IMR-90 (cell line): ENCODE measurements at regions not wholly inside any gene's neighbourhood (a gene's known extent, or its start where the extent isn't known, plus 50 kb on each side); places are given as distances from the start of the nearest gene placed in this dataset.

Experiments used
- ATAC-seq: fragments of 200-7000 bp; cut with Tn5 transposase; 2 replicates; pipeline ENCODE4 v1.9.1; 2020; ENCODE audit warnings: low read depth, mild to moderate bottlenecking, moderate library complexity
- BruUV-seq: library from RNA; stranded (reverse); fragments of 400-500 nt; replicated peaks from 2 replicates; lab custom pipeline; 2021; lab: Mats Ljungman, UMichigan
- CTCF ChIA-PET: fragments of 300-600 bp; formaldehyde crosslinking; extraction: SDS; loops from one replicate; lab custom pipeline; 2021; ENCODE audit warnings: antibody characterized with exemption; lab: Yijun Ruan, JAX
- POLR2A ChIA-PET: fragments of 300-600 bp; sonication (Branson Sonifier 250); formaldehyde crosslinking; loops from one replicate; lab custom pipeline; 2022; ENCODE audit warnings: antibody characterized with exemption; ENCODE audit not compliant: unreplicated experiment; lab: Charles Lee
- DNase-seq: peaks from one replicate; pipeline ENCODE4 v3.0.0; 2013
- H2AFZ ChIP-seq: replicated peaks from 2 replicates; pipeline ENCODE3; 2013; ENCODE audit warnings: low read length, mild to moderate bottlenecking; ENCODE audit not compliant: poor library complexity
- H2AK5ac ChIP-seq: 2 replicates; pipeline ENCODE4 v1.6.1; 2013; ENCODE audit warnings: low read depth, low read length, inconsistent platforms
- H2AK9ac ChIP-seq: replicated peaks from 2 replicates; pipeline ENCODE3; 2013; ENCODE audit warnings: mild to moderate bottlenecking, low read depth, low read length, moderate library complexity; ENCODE audit not compliant: poor library complexity
- H2BK120ac ChIP-seq: 2 replicates; pipeline ENCODE4 v1.6.1; 2013; ENCODE audit warnings: low read depth, low read length, inconsistent platforms
- H2BK15ac ChIP-seq: 3 replicates; pipeline ENCODE4 v1.6.1; 2013; ENCODE audit warnings: low read depth, low read length, inconsistent platforms
- H2BK20ac ChIP-seq: 2 replicates; pipeline ENCODE4 v1.6.1; 2013; ENCODE audit warnings: low read depth, mild to moderate bottlenecking, inconsistent platforms, low read length, moderate library complexity
- H2BK5ac ChIP-seq: 2 replicates; pipeline ENCODE4 v1.6.1; 2013; ENCODE audit warnings: mild to moderate bottlenecking, low read depth, low read length, inconsistent platforms; ENCODE audit not compliant: poor library complexity, severe bottlenecking
- H3K14ac ChIP-seq: replicated peaks from 2 replicates; pipeline ENCODE4 v1.6.1; 2013; ENCODE audit warnings: low read depth, low read length, inconsistent platforms
- H3K18ac ChIP-seq: 2 replicates; pipeline ENCODE4 v1.6.1; 2013; ENCODE audit warnings: low read depth, low read length, control low read depth
- H3K23ac ChIP-seq: 2 replicates; pipeline ENCODE4 v1.6.1; 2013; ENCODE audit warnings: low read depth, low read length, inconsistent platforms
- H3K27ac ChIP-seq: 2 replicates; pipeline ENCODE4 v1.5.1; 2013; ENCODE audit warnings: mild to moderate bottlenecking, control low read depth, low read length; ENCODE audit not compliant: insufficient read depth
- H3K27me3 ChIP-seq: 2 replicates; pipeline ENCODE4 v1.6.1; 2013; ENCODE audit warnings: low read length; ENCODE audit not compliant: control insufficient read depth, insufficient read depth
- H3K36me3 ChIP-seq: 2 replicates; pipeline ENCODE4 v1.6.1; 2013; ENCODE audit warnings: low read length, mixed read lengths; ENCODE audit not compliant: control insufficient read depth, insufficient read depth
- H3K4ac ChIP-seq: 2 replicates; pipeline ENCODE4 v1.6.1; 2013; ENCODE audit warnings: low read depth, low read length, inconsistent platforms
- H3K4me1 ChIP-seq: 2 replicates; pipeline ENCODE4 v1.6.1; 2013; ENCODE audit warnings: low read length, mixed read lengths; ENCODE audit not compliant: control insufficient read depth, insufficient read depth
- H3K4me2 ChIP-seq: 2 replicates; pipeline ENCODE4 v1.6.1; 2013; ENCODE audit warnings: low read depth, mild to moderate bottlenecking, control low read depth, low read length, moderate library complexity
- H3K4me3 ChIP-seq: 2 replicates; pipeline ENCODE4 v1.5.1; 2013; ENCODE audit warnings: low read depth, mild to moderate bottlenecking, control low read depth, low read length, moderate library complexity; ENCODE audit not compliant: insufficient read depth
- H3K56ac ChIP-seq: 2 replicates; pipeline ENCODE4 v1.6.1; 2013; ENCODE audit warnings: low read length, inconsistent platforms; ENCODE audit not compliant: insufficient read depth; ENCODE audit errors: extremely low read depth
- H3K79me1 ChIP-seq, 2 experiments: 2 replicates each; pipeline ENCODE4 v1.6.1; 2013; ENCODE audit warnings: low read length in 2 of 2, inconsistent platforms in 1 of 2, low read depth in 1 of 2
- H3K9ac ChIP-seq: 2 replicates; pipeline ENCODE4 v1.6.1; 2013; ENCODE audit warnings: low read depth, low read length, control low read depth
- H3K9me1 ChIP-seq: 2 replicates; pipeline ENCODE4 v1.6.1; 2013; ENCODE audit warnings: low read length, inconsistent platforms; ENCODE audit not compliant: insufficient read depth
- H3K9me3 ChIP-seq: 2 replicates; pipeline ENCODE4 v1.6.1; 2013; ENCODE audit warnings: low read length; ENCODE audit not compliant: control insufficient read depth, insufficient read depth
- H4K20me1 ChIP-seq: 2 replicates; pipeline ENCODE4 v1.6.1; 2013; ENCODE audit warnings: low read length, inconsistent platforms; ENCODE audit not compliant: insufficient read depth
- H4K5ac ChIP-seq: 2 replicates; pipeline ENCODE4 v1.6.1; 2013; ENCODE audit warnings: mild to moderate bottlenecking, low read depth, low read length, control low read depth
- H4K8ac ChIP-seq, 2 experiments: 2 replicates each; pipeline ENCODE4 v1.6.1; 2013; ENCODE audit warnings: low read depth in 2 of 2, low read length in 2 of 2, control low read depth in 1 of 2, inconsistent platforms in 1 of 2
- H4K91ac ChIP-seq: 2 replicates; pipeline ENCODE4 v1.6.1; 2013; ENCODE audit warnings: low read depth, low read length, inconsistent platforms; ENCODE audit not compliant: insufficient read depth
- BHLHE40 ChIP-seq: fragments of 150-350 bp; IDR thresholded peaks from 2 replicates; pipeline ENCODE4 v1.6.1; 2016; ENCODE audit warnings: mild to moderate bottlenecking, low read depth, low read length
- CEBPB ChIP-seq: IDR thresholded peaks from 2 replicates; pipeline ENCODE4 v1.6.1; 2012; ENCODE audit warnings: low read depth, low read length, improper control_type of control experiment
- CHD1 ChIP-seq: IDR thresholded peaks from 2 replicates; pipeline ENCODE4 v1.6.1; 2012; ENCODE audit warnings: low read depth, low read length, improper control_type of control experiment
- FOS ChIP-seq: fragments of 150-350 bp; IDR thresholded peaks from 2 replicates; pipeline ENCODE4 v1.6.1; 2016; ENCODE audit warnings: low read depth, low read length
- MAFK ChIP-seq: IDR thresholded peaks from 2 replicates; pipeline ENCODE4 v1.6.1; 2012; ENCODE audit warnings: low read depth, low read length, improper control_type of control experiment
- NFE2L2 ChIP-seq: fragments of 150-350 bp; IDR thresholded peaks from 2 replicates; pipeline ENCODE4 v1.6.1; 2016; ENCODE audit warnings: low read depth, mild to moderate bottlenecking, low read length
- POLR2A ChIP-seq: IDR thresholded peaks from 2 replicates; pipeline ENCODE4 v1.6.1; 2012; ENCODE audit warnings: mild to moderate bottlenecking, low read depth, low read length
- RAD21 ChIP-seq: IDR thresholded peaks from 2 replicates; pipeline ENCODE4 v1.6.1; 2012; ENCODE audit warnings: low read length, improper control_type of control experiment
- RFX5 ChIP-seq: IDR thresholded peaks from 2 replicates; pipeline ENCODE4 v1.8.0; 2012; ENCODE audit warnings: low read depth, mild to moderate bottlenecking, low read length, moderate library complexity
- SMC3 ChIP-seq: fragments of 150-350 bp; IDR thresholded peaks from 2 replicates; pipeline ENCODE4 v1.6.1; 2016; ENCODE audit warnings: low read depth, mild to moderate bottlenecking, antibody characterized with exemption, low read length, moderate library complexity
- WGBS, 2 experiments: methylation state at CpG; one replicate each; pipeline versions ENCODE4 v1.1.5 to v1.1.7; 2013; ENCODE audit warnings: missing lambda C conversion rate in 2 of 2; ENCODE audit not compliant: insufficient read length in 1 of 2; ENCODE audit errors: extremely low coverage in 2 of 2; 5-methylcytosine and 5-hydroxymethylcytosine counted together
- dilution Hi-C: fragments of 300-500 bp; cut with HindIII; formaldehyde crosslinking; loops from one replicate; pipeline ENCODE4 v1.14.3; 2018; ENCODE audit warnings: low sequenced_read_pairs; ENCODE audit not compliant: unreplicated experiment
- in situ Hi-C: fragments of 300-500 bp; cut with MboI; formaldehyde crosslinking; loops from 3 replicates; pipeline ENCODE4 v1.14.3; 2019; ENCODE audit warnings: low sequenced_read_pairs, inconsistent platforms, mixed read lengths
- intact Hi-C: fragments of 100-400 bp; cut with micrococcal nuclease; formaldehyde crosslinking; loops from 2 replicates; pipeline ENCODE4 v1.10.0; 2022
- TF ChIP-seq, protein P1 (sequence below): fragments of 150-350 bp; IDR thresholded peaks from 2 replicates; pipeline ENCODE4 v1.6.1; 2016; ENCODE audit warnings: low read depth, mild to moderate bottlenecking, low read length, moderate library complexity, borderline replicate concordance
- TF ChIP-seq, protein P2 (sequence below): conservative IDR thresholded peaks from 2 replicates; pipeline ENCODE4 v1.5.1; 2012; ENCODE audit warnings: mild to moderate bottlenecking, low read depth, low read length, improper control_type of control experiment

DNA sequence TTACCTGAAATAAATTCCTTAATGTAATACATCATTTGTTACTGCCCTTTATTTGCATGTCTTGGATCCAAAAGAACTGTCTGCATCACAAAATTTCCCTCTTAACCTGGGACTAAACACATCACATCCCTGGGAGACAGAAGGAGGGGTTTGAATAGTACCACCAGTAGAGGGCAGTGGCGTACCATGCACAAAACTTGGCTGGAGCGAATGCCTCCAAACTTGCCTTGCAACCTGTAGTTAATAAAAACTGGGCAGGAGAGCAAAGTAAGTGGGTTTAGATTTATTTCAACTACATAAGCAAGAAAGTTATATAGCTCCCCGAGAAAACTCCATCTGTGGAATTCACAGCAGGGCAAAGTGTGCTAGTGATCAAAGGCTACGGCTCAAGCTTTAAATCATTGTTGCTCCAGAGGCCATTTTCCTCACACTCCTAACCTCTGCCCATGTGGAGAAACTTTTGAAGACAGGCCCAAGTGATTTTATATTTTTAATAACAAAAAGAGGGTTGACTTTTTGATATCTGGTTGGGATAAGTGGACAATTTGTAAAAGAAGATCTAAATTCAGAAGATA lies 1176.7 kb upstream of the SEL1L start:
- TF ChIP-seq SMC3 = peak; percentile 38
- TF ChIP-seq NFE2L2 = no peak
- no peak for TF ChIP-seq CEBPB
- TF ChIP-seq, protein P1, sequence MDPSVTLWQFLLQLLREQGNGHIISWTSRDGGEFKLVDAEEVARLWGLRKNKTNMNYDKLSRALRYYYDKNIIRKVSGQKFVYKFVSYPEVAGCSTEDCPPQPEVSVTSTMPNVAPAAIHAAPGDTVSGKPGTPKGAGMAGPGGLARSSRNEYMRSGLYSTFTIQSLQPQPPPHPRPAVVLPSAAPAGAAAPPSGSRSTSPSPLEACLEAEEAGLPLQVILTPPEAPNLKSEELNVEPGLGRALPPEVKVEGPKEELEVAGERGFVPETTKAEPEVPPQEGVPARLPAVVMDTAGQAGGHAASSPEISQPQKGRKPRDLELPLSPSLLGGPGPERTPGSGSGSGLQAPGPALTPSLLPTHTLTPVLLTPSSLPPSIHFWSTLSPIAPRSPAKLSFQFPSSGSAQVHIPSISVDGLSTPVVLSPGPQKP = no peak
- no peak for TF ChIP-seq BHLHE40
- TF ChIP-seq, protein P2, sequence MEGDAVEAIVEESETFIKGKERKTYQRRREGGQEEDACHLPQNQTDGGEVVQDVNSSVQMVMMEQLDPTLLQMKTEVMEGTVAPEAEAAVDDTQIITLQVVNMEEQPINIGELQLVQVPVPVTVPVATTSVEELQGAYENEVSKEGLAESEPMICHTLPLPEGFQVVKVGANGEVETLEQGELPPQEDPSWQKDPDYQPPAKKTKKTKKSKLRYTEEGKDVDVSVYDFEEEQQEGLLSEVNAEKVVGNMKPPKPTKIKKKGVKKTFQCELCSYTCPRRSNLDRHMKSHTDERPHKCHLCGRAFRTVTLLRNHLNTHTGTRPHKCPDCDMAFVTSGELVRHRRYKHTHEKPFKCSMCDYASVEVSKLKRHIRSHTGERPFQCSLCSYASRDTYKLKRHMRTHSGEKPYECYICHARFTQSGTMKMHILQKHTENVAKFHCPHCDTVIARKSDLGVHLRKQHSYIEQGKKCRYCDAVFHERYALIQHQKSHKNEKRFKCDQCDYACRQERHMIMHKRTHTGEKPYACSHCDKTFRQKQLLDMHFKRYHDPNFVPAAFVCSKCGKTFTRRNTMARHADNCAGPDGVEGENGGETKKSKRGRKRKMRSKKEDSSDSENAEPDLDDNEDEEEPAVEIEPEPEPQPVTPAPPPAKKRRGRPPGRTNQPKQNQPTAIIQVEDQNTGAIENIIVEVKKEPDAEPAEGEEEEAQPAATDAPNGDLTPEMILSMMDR = peak; percentile 66
- no peak for TF ChIP-seq CHD1
- no peak for TF ChIP-seq POLR2A
- TF ChIP-seq RAD21 = peak; percentile 72
- TF ChIP-seq RFX5 = no peak
- no peak for TF ChIP-seq MAFK
- TF ChIP-seq FOS = no peak
- Histone ChIP-seq H3K9me1 (no peaks in the 10 kb centered on the region), H2AK5ac (no peak overlapping the region), H3K9me3 (no peaks in the 10 kb centered on the region), H3K36me3 (no peaks in the 10 kb centered on the region), H3K9ac (no peak overlapping the region), H2BK20ac (no peak overlapping the region), H3K14ac (no peak overlapping the region), H4K91ac (no peak overlapping the region), H3K18ac (no peak overlapping the region), H3K79me1 (no peaks in the 10 kb centered on the region), H3K4me1 (no peaks in the 10 kb centered on the region), H3K56ac (no peak overlapping the region), H4K20me1 (no peaks in the 10 kb centered on the region), H3K27me3 (no peaks in the 10 kb centered on the region), H4K8ac (no peak overlapping the region), H2BK120ac (no peak overlapping the region), H3K23ac (no peak overlapping the region), H3K4me2 (no peak overlapping the region), H3K27ac (no peak overlapping the region), H2AK9ac (no peak overlapping the region), H4K5ac (no peak overlapping the region), H2BK15ac (no peak overlapping the region), H2BK5ac (no peak overlapping the region), H3K4me3 (no peak overlapping the region), H3K4ac (no peak overlapping the region), H2AFZ (no peak overlapping the region)
- CTCF ChIA-PET = interaction anchor here (0.6 to 0.9 kb wide), 2 partner anchors 28 to 1130 kb away, joined by 3 to 4 read pairs; no protein-coding TSS in a partner anchor
- peak; percentile 68 for ATAC-seq
- intact Hi-C loops (loop anchor here (1.0 to 10.0 kb wide), 2 partner anchors 753 to 1354 kb away; no protein-coding TSS in a partner anchor), dilution Hi-C loops (no loop called here), in situ Hi-C loops (no loop called here)
- no TSS peak for BruUV-seq
- POLR2A ChIA-PET = no interaction called here
- WGBS, 2 experiments = no CpG with 5 or more reads among the region's 4 CpGs
- peak; percentile 61 for DNase-seq
